Keratinocyte (primary cell): ENCODE measurements at regions not wholly inside any gene's neighbourhood (a gene's known extent, or its start where the extent isn't known, plus 50 kb on each side); places are given as distances from the start of the nearest gene placed in this dataset.

ENCODE experiments used
- DNase-seq: peaks from one replicate; pipeline ENCODE4 v3.0.0-alpha.2; 2011; ENCODE audit warnings: low read depth, missing footprints, low spot score
- FAIRE-seq: peaks from 2 replicates; lab custom pipeline; 2011; peaks lifted over from hg19 to GRCh38; lab: Jason Lieb, UNC
- H2AFZ ChIP-seq: 2 replicates; pipeline ENCODE4 v1.6.0; 2012; ENCODE audit warnings: low read length, control low read depth, inconsistent platforms; ENCODE audit not compliant: control insufficient read depth
- H3K27ac ChIP-seq: 2 replicates; pipeline ENCODE4 v1.5.1; 2011; ENCODE audit warnings: low read length; ENCODE audit not compliant: control insufficient read depth, insufficient read depth
- H3K27me3 ChIP-seq: 3 replicates; pipeline ENCODE4 v1.6.0; 2011; ENCODE audit warnings: low read length; ENCODE audit not compliant: control insufficient read depth, insufficient read depth; ENCODE audit errors: extremely low read depth
- H3K36me3 ChIP-seq, 2 experiments: 2 replicates in 1 of 2; 3 replicates in 1 of 2; pipeline ENCODE4 v1.5.1; 2011; ENCODE audit warnings: low read length in 2 of 2, mild to moderate bottlenecking in 1 of 2; ENCODE audit not compliant: control insufficient read depth in 2 of 2, insufficient read depth in 2 of 2; ENCODE audit errors: extremely low read depth in 1 of 2
- H3K4me1 ChIP-seq: 3 replicates; pipeline ENCODE4 v1.5.1; 2011; ENCODE audit warnings: low read length; ENCODE audit not compliant: control insufficient read depth, insufficient read depth; ENCODE audit errors: extremely low read depth
- H3K4me2 ChIP-seq: 3 replicates; pipeline ENCODE4 v1.6.0; 2011; ENCODE audit warnings: low read depth, low read length; ENCODE audit not compliant: control insufficient read depth, insufficient read depth; ENCODE audit errors: extremely low read depth
- H3K4me3 ChIP-seq, 3 experiments: fragments of 200-600 bp in 1 of 3; sonication (generic) in 1 of 3; 2 replicates in 2 of 3; 3 replicates in 1 of 3; pipeline ENCODE4 v1.5.1; 2011 to 2016; ENCODE audit warnings: low read length in 3 of 3, mild to moderate bottlenecking in 3 of 3, control low read depth in 2 of 3, inconsistent platforms in 1 of 3, low read depth in 1 of 3, mixed read lengths in 1 of 3, mixed run types in 1 of 3, moderate library complexity in 1 of 3; ENCODE audit not compliant: control insufficient read depth in 2 of 3, insufficient read depth in 2 of 3; ENCODE audit errors: extremely low read depth in 1 of 3
- H3K79me2 ChIP-seq: 2 replicates; pipeline ENCODE4 v1.6.0; 2012; ENCODE audit warnings: low read length; ENCODE audit not compliant: control insufficient read depth, insufficient read depth
- H3K9ac ChIP-seq: 3 replicates; pipeline ENCODE4 v1.6.0; 2011; ENCODE audit warnings: low read length; ENCODE audit not compliant: control insufficient read depth, insufficient read depth; ENCODE audit errors: extremely low read depth
- H3K9me1 ChIP-seq: 3 replicates; pipeline ENCODE4 v1.6.0; 2011; ENCODE audit warnings: low read length; ENCODE audit not compliant: control insufficient read depth, insufficient read depth; ENCODE audit errors: extremely low read depth
- H3K9me3 ChIP-seq: 2 replicates; pipeline ENCODE4 v1.5.1; 2012; ENCODE audit warnings: low read depth, low read length; ENCODE audit not compliant: control insufficient read depth
- H4K20me1 ChIP-seq: 3 replicates; pipeline ENCODE4 v1.6.0; 2011; ENCODE audit warnings: low read length; ENCODE audit not compliant: control insufficient read depth, insufficient read depth; ENCODE audit errors: extremely low read depth
- CTCF ChIP-seq, 3 experiments: IDR thresholded peaks in 1 of 3; conservative IDR thresholded peaks in 1 of 3; optimal IDR thresholded peaks in 1 of 3; 2 replicates in 2 of 3; 3 replicates in 1 of 3; pipeline versions ENCODE3 to v1.5.1; 2011; ENCODE audit warnings: low read length in 3 of 3, mild to moderate bottlenecking in 3 of 3, moderate library complexity in 2 of 3, control low read depth in 1 of 3, inconsistent platforms in 1 of 3; ENCODE audit not compliant: insufficient read depth in 2 of 3; ENCODE audit errors: extremely low read depth in 1 of 3
- EZH2 ChIP-seq: IDR thresholded peaks from one replicate; pipeline ENCODE4 v1.6.1; 2012; ENCODE audit warnings: inconsistent platforms, mild to moderate bottlenecking, low read length, moderate library complexity
- dilution Hi-C: fragments of 300-500 bp; cut with MboI; formaldehyde crosslinking; loops from one replicate; pipeline ENCODE4 v1.7.0; 2020; ENCODE audit warnings: low sequenced_read_pairs; ENCODE audit not compliant: extremely low pct_ligation_motif_present

GRCh38 chr21:35853321-35854239, 206.7 kb downstream of the SETD4 start:
- Histone ChIP-seq H3K9me3 (no peaks in the 10 kb centered on the region), H3K4me3 (no peak overlapping the region), H3K4me2 (no peak overlapping the region), H3K9me1 (no peaks in the 10 kb centered on the region), H3K9ac (no peak overlapping the region), H2AFZ (no peak overlapping the region), H3K27ac (no peak overlapping the region), H3K79me2 (no peaks in the 10 kb centered on the region), H3K36me3 (no peaks in the 10 kb centered on the region), H3K27me3 (peaks cover 24% of the 10 kb centered on the region), H4K20me1 (no peaks in the 10 kb centered on the region), H3K4me1 (no peaks in the 10 kb centered on the region)
- no peak for DNase-seq
- dilution Hi-C loops, result no loop called here
- TF ChIP-seq EZH2 (no peak), CTCF (optimal IDR thresholded peaks at IDR 0.05 in 1 of 3, IDR thresholded peaks at IDR 0.05 in 1 of 3, conservative IDR thresholded peaks at IDR 0.05 in 1 of 3; ENCODE audit: extremely low read depth in 1 of 3, insufficient read depth in 2 of 3, low read length in 3 of 3) (no peak)
- FAIRE-seq, result no peak

GRCh38 chr21:35852820-35853219, 207.5 kb downstream of the SETD4 start:
- Histone ChIP-seq H3K4me3 (no peak overlapping the region), H3K4me2 (no peak overlapping the region), H3K9ac (no peak overlapping the region), H3K27ac (no peak overlapping the region), H3K9me3 (no peaks in the 10 kb centered on the region), H2AFZ (no peak overlapping the region), H3K79me2 (no peaks in the 10 kb centered on the region), H3K36me3 (no peaks in the 10 kb centered on the region), H4K20me1 (no peaks in the 10 kb centered on the region), H3K27me3 (peaks cover 24% of the 10 kb centered on the region), H3K4me1 (no peaks in the 10 kb centered on the region), H3K9me1 (no peaks in the 10 kb centered on the region)
- no peak for FAIRE-seq
- dilution Hi-C loops, result no loop called here
- TF ChIP-seq CTCF (optimal IDR thresholded peaks at IDR 0.05 in 1 of 3, IDR thresholded peaks at IDR 0.05 in 1 of 3, conservative IDR thresholded peaks at IDR 0.05 in 1 of 3; ENCODE audit: extremely low read depth in 1 of 3, insufficient read depth in 2 of 3, low read length in 3 of 3) (no peak), EZH2 (no peak)
- DNase-seq, result no peak
